Neural cell (in vitro differentiated cells): ENCODE measurements at regions not wholly inside any gene's neighbourhood (a gene's known extent, or its start where the extent isn't known, plus 50 kb on each side); places are given as distances from the start of the nearest gene placed in this dataset.

Source experiments
- CTCF ChIP-seq: fragments of 450-650 bp; IDR thresholded peaks from 2 replicates; pipeline ENCODE4 v1.5.1; 2014; ENCODE audit warnings: antibody characterized with exemption, mild to moderate bottlenecking, moderate library complexity; ENCODE audit not compliant: poor library complexity, severe bottlenecking
- EP300 ChIP-seq: fragments of 450-650 bp; conservative IDR thresholded peaks from 2 replicates; pipeline ENCODE4 v1.6.1; 2014; ENCODE audit warnings: antibody characterized with exemption, mild to moderate bottlenecking, moderate library complexity; ENCODE audit not compliant: poor library complexity, severe bottlenecking
- EZH2 ChIP-seq: fragments of 200-600, 300-800 bp; shearing (Covaris generic), sonication (generic); IDR thresholded peaks from 2 replicates; pipeline ENCODE4 v1.6.1; 2014; ENCODE audit warnings: antibody characterized with exemption, low read length, borderline replicate concordance, mild to moderate bottlenecking; ENCODE audit not compliant: insufficient read depth, poor library complexity, severe bottlenecking
- MXI1 ChIP-seq: fragments of 450-650 bp; conservative IDR thresholded peaks from 2 replicates; pipeline ENCODE4 v1.6.1; 2014; ENCODE audit warnings: antibody characterized with exemption, mild to moderate bottlenecking; ENCODE audit not compliant: poor library complexity, severe bottlenecking
- POLR2AphosphoS5 ChIP-seq: IDR thresholded peaks from 2 replicates; pipeline ENCODE4 v1.6.1; 2012
- RAD21 ChIP-seq: fragments of 450-650 bp; conservative IDR thresholded peaks from 2 replicates; pipeline ENCODE4 v1.6.1; 2014; ENCODE audit warnings: antibody characterized with exemption, mild to moderate bottlenecking, moderate library complexity
- TAF1 ChIP-seq: IDR thresholded peaks from 2 replicates; pipeline ENCODE4 v1.6.1; 2012; ENCODE audit warnings: low read depth
- TF ChIP-seq, protein P1 (sequence below): IDR thresholded peaks from 2 replicates; pipeline ENCODE4 v1.6.1; 2012; ENCODE audit warnings: borderline replicate concordance

DNA sequence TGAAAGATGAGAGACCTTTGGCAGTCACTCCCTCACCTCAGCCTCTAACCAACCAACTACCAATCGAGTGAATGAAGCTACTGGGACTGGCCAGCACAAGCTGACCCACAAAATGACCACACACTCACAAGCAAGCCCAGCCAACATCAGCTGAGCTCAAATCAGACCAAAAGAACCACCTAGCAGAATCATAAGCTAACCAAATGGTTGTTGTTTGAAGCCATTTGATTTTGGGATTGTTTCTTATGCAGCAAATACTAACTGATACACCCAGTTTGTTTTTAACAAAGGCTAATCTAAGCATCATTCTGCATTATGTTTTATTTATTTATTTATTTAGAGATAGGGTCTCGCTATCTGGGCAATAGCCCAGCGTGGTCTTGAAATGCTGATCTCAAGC is 310.4 kb downstream of the SETD4 start:
- TF ChIP-seq CTCF (no peak), POLR2AphosphoS5 (no peak), TAF1 (no peak), EZH2 (no peak), EP300 (no peak), RAD21 (no peak), MXI1 (no peak)
- TF ChIP-seq, protein P1, sequence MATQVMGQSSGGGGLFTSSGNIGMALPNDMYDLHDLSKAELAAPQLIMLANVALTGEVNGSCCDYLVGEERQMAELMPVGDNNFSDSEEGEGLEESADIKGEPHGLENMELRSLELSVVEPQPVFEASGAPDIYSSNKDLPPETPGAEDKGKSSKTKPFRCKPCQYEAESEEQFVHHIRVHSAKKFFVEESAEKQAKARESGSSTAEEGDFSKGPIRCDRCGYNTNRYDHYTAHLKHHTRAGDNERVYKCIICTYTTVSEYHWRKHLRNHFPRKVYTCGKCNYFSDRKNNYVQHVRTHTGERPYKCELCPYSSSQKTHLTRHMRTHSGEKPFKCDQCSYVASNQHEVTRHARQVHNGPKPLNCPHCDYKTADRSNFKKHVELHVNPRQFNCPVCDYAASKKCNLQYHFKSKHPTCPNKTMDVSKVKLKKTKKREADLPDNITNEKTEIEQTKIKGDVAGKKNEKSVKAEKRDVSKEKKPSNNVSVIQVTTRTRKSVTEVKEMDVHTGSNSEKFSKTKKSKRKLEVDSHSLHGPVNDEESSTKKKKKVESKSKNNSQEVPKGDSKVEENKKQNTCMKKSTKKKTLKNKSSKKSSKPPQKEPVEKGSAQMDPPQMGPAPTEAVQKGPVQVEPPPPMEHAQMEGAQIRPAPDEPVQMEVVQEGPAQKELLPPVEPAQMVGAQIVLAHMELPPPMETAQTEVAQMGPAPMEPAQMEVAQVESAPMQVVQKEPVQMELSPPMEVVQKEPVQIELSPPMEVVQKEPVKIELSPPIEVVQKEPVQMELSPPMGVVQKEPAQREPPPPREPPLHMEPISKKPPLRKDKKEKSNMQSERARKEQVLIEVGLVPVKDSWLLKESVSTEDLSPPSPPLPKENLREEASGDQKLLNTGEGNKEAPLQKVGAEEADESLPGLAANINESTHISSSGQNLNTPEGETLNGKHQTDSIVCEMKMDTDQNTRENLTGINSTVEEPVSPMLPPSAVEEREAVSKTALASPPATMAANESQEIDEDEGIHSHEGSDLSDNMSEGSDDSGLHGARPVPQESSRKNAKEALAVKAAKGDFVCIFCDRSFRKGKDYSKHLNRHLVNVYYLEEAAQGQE: no peak
